Pancreas (tissue), 10 donors: ENCODE measurements at regions not wholly inside any gene's neighbourhood (a gene's known extent, or its start where the extent isn't known, plus 50 kb on each side); places are given as distances from the start of the nearest gene placed in this dataset.
"Not testable (repeated sequence)": the region's sequence is repeated elsewhere in the genome, so short reads cannot be mapped to it uniquely, and the experiment has no call there.

Experiments used
- ATAC-seq, 4 donors: fragments of 200-7000 bp; cut with Tn5 transposase; one replicate each; pipeline versions ENCODE4 v1.8.0 to v1.9.1; 2020; ENCODE audit warnings: mild to moderate bottlenecking in 4 of 4, moderate library complexity in 4 of 4
- DNase-seq, 6 donors: peaks; one replicate each; pipeline ENCODE4 v3.0.0-alpha.2; 2020
- FAIRE-seq: peaks from 2 replicates; lab custom pipeline; 2012; peaks lifted over from hg19 to GRCh38; lab: Jason Lieb, UNC
- H3K27ac ChIP-seq, 4 donors: fragments of 200-600 bp; sonication (generic); 1 replicate in 3 of 4; 2 replicates in 1 of 4; pipeline versions ENCODE4 v1.5.0 to v1.8.0; 2020
- H3K27me3 ChIP-seq, 4 donors: fragments of 200-600 bp; one replicate each; pipeline ENCODE4 v1.8.0; 2021
- H3K36me3 ChIP-seq, 3 donors: fragments of 200-600 bp; sonication (generic) in 1 of 3; one replicate each; pipeline versions ENCODE4 v1.5.0 to v1.8.0; 2020 to 2021
- H3K4me1 ChIP-seq, 3 donors: fragments of 200-600 bp; one replicate each; pipeline ENCODE4 v1.8.0; 2021
- H3K4me3 ChIP-seq, 4 donors: fragments of 200-600 bp; sonication (generic) in 2 of 4; one replicate each; pipeline versions ENCODE4 v1.5.0 to v1.8.0; 2020 to 2021
- H3K9me3 ChIP-seq, 4 donors: fragments of 200-600 bp; one replicate each; pipeline ENCODE4 v1.8.0; 2021
- CTCF ChIP-seq, 4 donors: fragments of 200-600 bp; sonication (generic) in 3 of 4; IDR thresholded peaks; one replicate each; pipeline versions ENCODE4 v1.5.0 to v1.8.0; 2021; ENCODE audit warnings: antibody characterized with exemption in 4 of 4
- WGBS, 2 donors: extraction: QIAGEN DNeasy Blood & Tissue Kit; methylation state at CpG; one replicate each; pipeline ENCODE4 v1.1.7; 2013; 5-methylcytosine and 5-hydroxymethylcytosine counted together
- intact Hi-C, 3 donors: fragments of 100-400 bp; cut with DNase I; formaldehyde crosslinking; loops; one replicate each; pipeline versions ENCODE4 v1.11.1 to v1.14.2; 2022
- donor health status: healthy with polysubstance abuse.
- donor health status: DM: no; HTN: no; CAD: no; lungs with moderate emphysema.
- donor health status: DM: no; HTN: no; CAD: no.
- donor health status: control.
- donor health status: control.
- donor health status: Bipolar disorder and iron deficiency.
- donor health status: DM: yes; HTN: yes; CAD: no.
- donor health status: DM: no; HTN: no; CAD: no.
- donor health status: DM: no; HTN: no; CAD: no.
- donor health status: DM: yes; HTN: yes; CAD: no.

GRCh38 chr7:16369855-16370254 lies 51.5 kb downstream of the CRPPA start:
- no peak for TF ChIP-seq CTCF (IDR thresholded peaks at IDR 0.05)
- intact Hi-C loops, result no loop called here
- DNase-seq, result no peak
- no peak for FAIRE-seq
- Histone ChIP-seq H3K4me3 (no peak overlapping the region), H3K4me1 (no peaks in the 10 kb centered on the region), H3K9me3 (no peaks in the 10 kb centered on the region), H3K36me3 (no peaks in the 10 kb centered on the region), H3K27me3 (no peaks in the 10 kb centered on the region), H3K27ac (peak overlapping the region in 2 of 4 donors; percentile 30 to 41)
- peak in 1 of 4 donors; percentile 14 for ATAC-seq

DNA sequence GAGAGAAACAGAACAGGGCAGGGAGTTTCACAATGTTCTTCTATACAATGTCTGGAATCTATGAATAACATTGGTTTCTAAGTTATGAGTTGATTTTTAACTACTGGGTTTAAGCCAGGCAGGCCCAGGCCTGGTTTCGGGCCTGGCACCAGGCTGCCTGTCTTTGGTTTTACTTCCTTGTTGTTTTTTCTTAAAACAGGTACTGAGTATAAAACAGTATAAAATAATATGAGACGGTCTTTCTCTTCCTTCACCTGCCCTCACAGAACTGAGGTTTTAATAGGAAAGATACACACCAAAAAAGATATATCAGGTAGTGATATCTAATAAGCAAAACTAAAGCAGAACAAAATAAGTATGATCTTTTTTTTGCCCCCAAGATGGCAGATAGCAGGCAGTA lies 52.0 kb downstream of the CRPPA start:
- H3K9me3 ChIP-seq, H3K4me3 ChIP-seq, H3K4me1 ChIP-seq, intact Hi-C loops, H3K27me3 ChIP-seq, FAIRE-seq, DNase-seq, H3K36me3 ChIP-seq: not testable (repeated sequence)
- peak overlapping the region in 2 of 4 donors; percentile 30 to 41 for H3K27ac ChIP-seq
- 53 to 58% methylated on average over 2 of the region's 2 CpGs for WGBS, 2 donors
- ATAC-seq, result peak in 1 of 4 donors; percentile 30

- Histone ChIP-seq H3K27me3 (no peaks in the 10 kb centered on the region), H3K27ac (peak overlapping the region in 1 of 4 donors; percentile 30), H3K36me3 (no peaks in the 10 kb centered on the region), H3K9me3 (no peaks in the 10 kb centered on the region), H3K4me3 (no peak overlapping the region), H3K4me1 (no peaks in the 10 kb centered on the region)
- intact Hi-C loops, result no loop called here
- TF ChIP-seq CTCF (IDR thresholded peaks at IDR 0.05), result no peak
- DNase-seq (no peak), FAIRE-seq (no peak), ATAC-seq (no peak)
- 79 to 81% methylated on average over 3 of the region's 3 CpGs for WGBS, 2 donors
Measured at GRCh38 chr7:16368885-16369284, 52.5 kb downstream of the CRPPA start.

GRCh38 chr7:16367115-16367514 lies 54.2 kb downstream of the CRPPA start:
- 90 to 92% methylated on average over 1 of the region's 1 CpG for WGBS, 2 donors
- Histone ChIP-seq H3K27ac (no peak overlapping the region), H3K4me1 (no peaks in the 10 kb centered on the region), H3K36me3 (no peaks in the 10 kb centered on the region), H3K4me3 (no peak overlapping the region), H3K9me3 (no peaks in the 10 kb centered on the region), H3K27me3 (no peaks in the 10 kb centered on the region)
- TF ChIP-seq CTCF (IDR thresholded peaks at IDR 0.05), result no peak
- ATAC-seq, result no peak
- DNase-seq, result no peak
- FAIRE-seq, result no peak
- intact Hi-C loops, result no loop called here

DNA sequence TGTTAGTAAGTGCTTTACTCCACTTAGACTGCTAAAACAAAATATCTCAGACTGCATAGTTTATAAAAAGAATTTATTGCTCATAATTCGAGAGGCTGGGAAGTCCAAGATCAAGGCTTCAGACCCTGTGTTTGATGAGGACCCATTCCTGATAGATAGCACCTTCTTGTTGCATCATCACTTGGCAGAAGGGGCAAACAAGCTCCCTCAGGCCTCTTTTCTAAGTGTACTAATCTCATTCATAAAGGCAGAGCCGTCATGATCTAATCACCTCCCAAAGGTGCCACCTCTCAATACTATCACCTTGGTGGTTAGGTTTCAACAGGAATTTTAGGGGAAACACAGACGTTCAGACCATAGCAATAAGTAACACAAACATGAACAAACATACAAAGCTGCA lies 55.4 kb downstream of the CRPPA start:
- 72 to 73% methylated on average over 3 of the region's 3 CpGs for WGBS, 2 donors
- Histone ChIP-seq H3K4me3 (no peak overlapping the region), H3K9me3 (no peaks in the 10 kb centered on the region), H3K36me3 (no peaks in the 10 kb centered on the region), H3K27me3 (no peaks in the 10 kb centered on the region), H3K27ac (no peak overlapping the region), H3K4me1 (no peaks in the 10 kb centered on the region)
- intact Hi-C loops, result no loop called here
- FAIRE-seq, result no peak
- no peak for TF ChIP-seq CTCF (IDR thresholded peaks at IDR 0.05)
- DNase-seq, result no peak
- no peak for ATAC-seq

DNA sequence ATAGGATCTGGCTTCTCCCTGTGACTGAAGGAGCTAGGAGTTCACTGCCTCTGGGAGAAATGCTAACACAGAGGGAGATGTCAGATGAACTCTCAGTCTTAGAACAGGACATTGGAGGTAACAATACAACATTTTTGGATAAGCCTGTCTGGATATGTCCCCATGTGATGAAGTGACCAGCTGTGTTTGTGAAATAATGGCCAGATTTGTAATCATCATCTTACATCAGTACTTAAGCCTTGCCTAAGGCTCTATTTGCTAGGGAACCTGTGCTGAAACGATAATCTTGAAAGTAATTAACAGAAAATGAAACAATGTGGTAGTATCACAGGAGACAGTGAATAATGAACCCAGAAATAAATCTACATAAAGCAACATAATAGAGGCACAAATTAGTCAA lies 56.2 kb downstream of the CRPPA start:
- Histone ChIP-seq H3K36me3 (no peaks in the 10 kb centered on the region), H3K27ac (no peak overlapping the region), H3K9me3 (no peaks in the 10 kb centered on the region), H3K4me1 (no peaks in the 10 kb centered on the region), H3K27me3 (no peaks in the 10 kb centered on the region), H3K4me3 (no peak overlapping the region)
- DNase-seq (no peak), FAIRE-seq (no peak), ATAC-seq (no peak)
- WGBS, 2 donors, result 79 to 86% methylated on average over 1 of the region's 1 CpG
- TF ChIP-seq CTCF (IDR thresholded peaks at IDR 0.05), result no peak
- intact Hi-C loops, result no loop called here
